NCI-H2227 treated with DMSO at 0.1 percent for 48 hours (cell line): ENCODE measurements at regions not wholly inside any gene's neighbourhood (a gene's known extent, or its start where the extent isn't known, plus 50 kb on each side); places are given as distances from the start of the nearest gene placed in this dataset.
A peak's percentile ranks its signal among the peaks of the same experiment; 100 is the strongest.

Experiments
- DNase-seq: peaks from one replicate; lab custom pipeline; 2025; lab: John Stamatoyannopoulos, UW

DNA sequence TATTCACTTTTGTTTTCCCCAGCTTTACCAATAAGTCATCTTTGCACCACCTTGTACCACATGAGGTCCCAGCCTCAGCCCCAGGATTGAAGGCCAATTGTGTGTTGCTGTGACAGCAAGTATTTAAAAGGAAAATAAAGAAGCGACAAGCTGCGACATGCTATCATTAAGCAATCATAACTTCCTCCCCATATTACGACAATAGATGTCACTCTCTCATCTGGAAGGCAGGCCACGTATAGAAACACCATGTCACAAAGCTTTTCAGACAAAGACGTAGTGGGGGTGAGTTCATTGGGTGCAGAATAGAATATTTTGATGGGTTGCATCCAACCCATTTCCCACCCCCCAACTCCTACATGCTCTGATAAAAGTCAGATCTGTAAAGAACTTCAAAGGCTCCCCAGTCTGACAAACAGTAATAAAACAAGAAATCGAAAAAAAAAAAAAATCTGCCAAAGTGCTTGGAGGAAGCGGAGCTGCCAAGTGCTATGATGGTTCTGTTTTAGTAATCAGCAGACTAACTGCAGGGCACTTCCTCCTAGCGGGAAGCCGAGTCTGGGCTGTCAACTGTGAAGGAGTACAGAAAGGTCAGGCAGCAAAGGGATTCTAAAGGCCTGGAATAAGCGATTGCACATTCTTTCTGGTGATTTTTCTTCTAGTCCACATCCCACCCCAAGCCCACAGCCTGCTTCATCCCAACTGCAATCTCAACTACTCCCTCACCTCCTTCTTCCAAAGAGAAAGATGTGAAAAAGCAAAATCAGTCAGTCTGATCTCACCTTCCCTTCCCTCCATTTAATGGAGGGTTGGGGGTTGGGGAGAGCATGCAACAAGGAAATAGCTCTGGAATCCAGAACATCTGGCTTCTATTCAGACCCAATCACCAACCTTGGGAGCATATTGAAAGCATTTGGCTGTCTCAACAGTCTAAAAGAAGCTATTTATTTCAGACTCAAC lies 131.4 kb upstream of the UBASH3B start:
- DNase-seq: peak; percentile 40

DNA sequence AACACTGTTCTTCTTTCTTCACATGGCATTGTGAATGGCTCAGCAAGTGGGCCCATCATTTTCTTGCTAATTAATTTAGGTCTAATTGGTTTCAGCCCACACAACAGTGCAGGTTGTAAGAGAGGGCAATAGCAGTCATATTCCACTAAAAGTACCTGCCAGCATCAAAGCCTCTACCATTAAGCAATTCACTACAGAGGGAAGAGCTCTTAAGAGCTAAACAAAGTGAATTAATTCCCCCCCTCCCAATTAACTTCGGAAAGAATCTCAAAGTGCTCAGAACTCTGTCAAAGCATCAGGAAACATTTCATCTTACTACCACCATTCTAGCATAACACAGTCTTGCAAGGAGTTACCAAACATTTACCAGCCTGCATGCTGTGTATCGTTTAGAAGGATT lies 133.9 kb upstream of the UBASH3B start:
- DNase-seq: no peak

DNA sequence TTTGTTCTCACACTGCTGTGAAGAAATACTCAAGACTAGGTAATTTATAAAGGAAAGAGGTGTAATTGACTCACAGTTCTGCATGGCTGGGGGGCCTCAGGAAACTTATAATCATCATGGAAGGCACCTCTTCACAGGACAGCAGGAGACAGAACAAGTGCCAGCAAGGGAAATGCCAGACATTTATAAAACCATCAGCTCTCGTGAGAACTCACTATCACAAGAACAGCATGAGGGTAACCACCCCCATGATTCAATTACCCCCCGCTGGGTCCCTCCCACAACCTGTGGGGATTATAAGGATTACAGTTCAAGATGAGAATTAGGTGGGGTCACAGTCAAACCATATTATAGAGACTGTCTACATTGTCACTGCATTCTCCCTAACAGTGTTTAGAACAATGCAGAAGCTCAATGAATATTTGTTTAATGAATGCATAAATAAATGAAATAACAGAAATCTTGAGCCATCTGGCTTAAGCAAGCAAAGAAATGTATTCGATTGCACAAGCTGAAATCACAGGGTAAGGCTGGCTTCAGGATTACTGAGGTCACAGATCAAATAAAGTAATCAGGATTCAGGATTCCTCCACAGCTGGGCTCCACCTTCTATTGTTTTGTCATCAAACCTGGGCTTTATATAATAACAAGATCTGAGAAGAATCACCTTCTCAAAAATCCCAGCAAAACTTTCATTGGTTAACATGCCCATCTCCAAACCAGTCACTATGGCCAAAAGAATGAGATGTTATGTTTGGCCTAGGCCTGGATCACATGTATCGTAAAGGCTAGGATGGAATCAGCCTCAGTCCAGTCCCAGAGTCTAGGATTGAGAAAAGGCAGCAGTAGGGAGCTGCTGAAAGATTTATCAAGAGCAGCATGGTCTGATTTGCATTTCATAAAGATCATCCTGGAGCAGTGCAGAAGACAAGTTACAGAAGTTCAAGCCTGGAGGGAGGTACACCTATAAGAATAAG lies 137.8 kb upstream of the UBASH3B start:
- peak; percentile 15 for DNase-seq

DNA sequence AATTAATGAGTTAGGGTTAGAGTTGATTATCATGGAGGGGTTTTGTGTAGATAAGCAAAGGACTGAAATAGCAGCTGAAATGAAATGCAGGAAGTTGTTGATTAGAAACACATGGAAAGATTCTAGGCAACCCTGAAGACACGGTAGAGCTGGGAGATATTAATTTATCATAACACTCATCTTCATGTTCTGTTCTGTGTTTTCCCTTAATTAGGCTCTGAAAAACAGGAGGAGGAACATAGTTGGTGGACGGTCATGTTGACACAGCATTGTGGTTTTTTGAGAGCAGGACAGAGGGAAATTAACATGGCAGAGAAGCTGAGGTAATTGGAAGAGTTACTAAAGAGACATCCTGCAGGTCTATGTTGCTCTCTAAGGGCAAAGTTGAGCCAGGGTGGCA lies 138.8 kb upstream of the UBASH3B start:
- DNase-seq: no peak

DNA sequence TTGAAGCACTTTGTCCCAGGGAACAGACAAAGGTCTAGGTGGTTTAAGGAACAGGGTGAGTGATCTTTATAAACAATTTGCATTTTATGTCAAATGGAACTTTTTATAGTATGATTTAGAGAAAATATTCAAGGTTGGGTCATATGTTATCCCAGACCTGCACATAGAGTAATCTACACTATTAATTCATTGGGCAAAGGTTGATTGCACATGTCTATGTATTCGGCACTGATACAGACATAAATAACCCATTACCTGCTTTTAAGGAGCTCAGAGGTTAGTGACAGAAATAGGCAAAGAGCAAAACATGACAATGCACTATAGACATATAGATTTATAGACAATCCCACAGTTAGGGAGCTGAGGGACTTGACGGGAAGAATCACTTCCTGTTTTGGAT lies 141.5 kb upstream of the UBASH3B start:
- no peak for DNase-seq

DNA sequence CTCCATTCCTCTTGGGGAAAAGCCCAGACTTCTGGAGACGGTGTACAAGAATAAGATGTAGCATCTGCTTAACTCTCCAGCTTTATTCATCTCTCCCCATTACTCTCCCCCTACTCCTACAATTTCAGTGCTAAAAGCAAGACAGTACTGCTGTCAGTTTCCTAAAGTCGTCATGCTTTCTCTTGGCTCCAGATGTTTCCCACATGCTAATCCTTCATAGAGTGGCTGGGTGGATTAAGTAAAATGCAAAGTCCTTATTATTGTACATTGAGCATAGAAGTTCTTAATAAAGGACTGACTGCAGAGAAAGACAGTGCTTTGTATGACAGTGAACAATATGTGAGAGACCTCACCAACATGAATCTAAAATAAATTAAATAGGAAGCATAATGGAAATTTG lies 142.2 kb upstream of the UBASH3B start:
- DNase-seq: no peak

DNA sequence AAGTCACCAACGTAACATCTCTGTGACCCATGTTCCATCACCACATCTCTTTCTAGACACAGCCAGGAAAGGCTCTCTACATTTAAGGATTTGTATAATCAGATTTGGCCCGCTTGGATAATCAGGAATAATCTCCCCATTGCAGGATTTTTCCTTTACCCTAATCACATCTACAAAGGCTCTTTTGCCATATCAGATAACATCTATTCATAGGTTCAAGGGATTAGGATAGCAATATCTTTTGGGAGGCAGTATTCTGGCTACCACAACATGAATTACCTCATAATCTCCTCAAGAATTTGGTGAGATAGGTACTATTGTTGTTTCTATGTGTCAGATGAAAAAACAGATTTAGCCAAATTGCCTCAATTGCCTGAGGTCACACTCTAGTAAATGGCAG lies 142.8 kb upstream of the UBASH3B start:
- DNase-seq: no peak

DNA sequence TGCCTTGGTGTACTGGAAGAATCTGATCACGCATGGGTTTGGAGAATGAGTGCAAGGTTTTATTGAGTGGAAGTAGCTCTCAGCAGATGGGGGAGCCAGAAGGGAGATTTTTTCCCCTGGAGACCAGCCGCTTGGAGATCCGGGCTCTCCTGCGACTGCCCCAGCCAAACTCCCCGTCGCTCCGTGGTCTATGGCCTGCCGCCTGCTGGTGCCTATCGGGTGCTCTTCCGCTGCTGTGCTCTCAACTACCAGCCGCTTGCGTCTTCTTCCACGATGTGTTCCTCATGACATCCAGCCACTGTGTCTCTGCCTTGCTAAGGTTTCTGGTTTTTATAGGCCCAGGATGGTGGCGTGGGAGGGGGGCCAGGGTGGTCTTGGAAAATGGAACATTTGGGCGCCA lies 145.6 kb upstream of the UBASH3B start:
- no peak for DNase-seq

DNA sequence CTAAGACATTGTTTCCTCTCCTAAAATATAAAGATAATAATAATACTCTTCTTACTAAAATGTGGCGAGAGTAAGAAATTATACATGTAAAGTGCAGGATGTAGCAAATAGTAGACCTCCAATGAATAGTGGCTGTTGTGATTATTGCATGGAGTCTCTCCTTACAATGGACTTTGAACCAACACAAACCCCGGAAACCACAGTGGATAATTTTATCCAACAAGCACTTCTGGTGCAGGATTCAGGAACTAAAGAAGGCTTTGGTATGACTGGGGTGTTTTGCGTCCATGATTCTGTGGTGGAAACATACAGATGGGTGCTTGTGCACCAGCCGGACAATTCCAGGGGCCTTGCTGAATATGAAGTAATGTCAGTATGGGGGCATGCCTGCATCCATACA lies 146.4 kb upstream of the UBASH3B start:
- no peak for DNase-seq

DNA sequence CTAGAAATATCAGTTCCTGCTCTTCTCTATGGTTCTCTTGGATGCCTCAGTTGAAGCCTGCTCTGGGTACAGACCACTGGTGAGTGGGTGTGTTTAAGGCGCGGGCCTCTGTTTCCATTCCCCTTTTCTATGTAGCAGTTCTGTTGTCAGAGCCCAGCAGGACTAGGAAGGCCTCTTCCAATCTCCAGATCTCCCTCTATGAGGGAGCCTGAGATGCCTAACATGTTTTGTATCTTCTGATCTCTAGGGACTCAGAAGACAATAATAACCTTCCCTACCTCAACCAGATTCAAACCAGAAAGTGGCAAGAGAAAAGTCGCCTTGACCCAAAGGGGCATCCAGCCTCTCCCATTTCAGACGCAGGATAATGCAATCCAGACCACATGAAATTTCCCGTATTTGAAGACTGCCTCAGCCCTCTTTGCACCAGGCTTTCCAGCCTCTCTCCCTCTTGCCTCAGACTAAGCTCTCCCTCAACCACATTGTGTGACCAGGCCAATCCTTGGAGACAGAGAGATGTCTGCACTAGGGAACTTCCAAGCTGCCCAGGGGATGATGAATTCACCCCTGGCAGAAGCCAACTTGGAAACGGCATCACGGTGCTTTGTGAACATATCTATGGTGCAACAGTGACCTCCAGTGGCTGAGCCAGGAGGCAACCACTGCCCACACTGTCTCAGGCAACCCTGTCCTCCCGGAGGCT lies 150.1 kb upstream of the UBASH3B start:
- peak; percentile 81 for DNase-seq

DNA sequence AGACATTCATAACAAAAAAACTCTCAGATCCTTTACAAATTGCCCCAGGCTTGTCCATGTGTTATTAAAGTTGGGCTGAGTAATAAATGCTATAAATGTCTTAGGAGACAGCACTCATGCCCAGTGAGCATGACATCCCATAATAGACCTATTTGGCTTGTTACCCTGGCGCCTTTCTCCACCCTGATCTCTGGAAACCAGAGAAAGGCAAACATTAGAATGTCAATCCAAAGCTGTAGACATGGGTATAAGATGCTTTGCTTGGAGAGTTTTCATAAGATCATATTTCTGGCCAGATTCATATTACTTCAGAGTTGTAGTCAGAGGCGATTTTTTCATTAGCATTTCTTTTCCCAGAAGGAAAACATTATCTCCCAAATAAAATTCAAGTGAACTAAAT lies 161.3 kb upstream of the UBASH3B start:
- DNase-seq: no peak

DNA sequence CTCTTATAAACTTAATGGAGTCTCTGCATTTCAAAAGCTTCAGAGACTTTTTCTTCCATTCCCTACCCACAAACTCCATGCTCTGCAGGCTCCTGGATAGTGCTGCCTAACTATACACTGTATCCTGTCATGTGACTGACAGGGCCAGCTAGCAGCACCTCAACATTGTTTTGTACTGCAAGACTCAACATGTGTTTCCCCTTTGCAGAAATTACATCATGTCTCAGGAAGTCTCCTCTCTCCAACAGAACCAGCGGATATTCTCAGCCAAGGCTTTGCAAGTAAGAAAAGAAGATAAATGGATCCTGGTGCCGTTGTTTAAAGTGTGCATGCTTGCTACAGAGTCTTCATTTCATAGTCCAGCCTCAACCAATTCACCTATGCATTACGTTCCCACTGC lies 164.0 kb upstream of the UBASH3B start:
- DNase-seq: no peak

DNA sequence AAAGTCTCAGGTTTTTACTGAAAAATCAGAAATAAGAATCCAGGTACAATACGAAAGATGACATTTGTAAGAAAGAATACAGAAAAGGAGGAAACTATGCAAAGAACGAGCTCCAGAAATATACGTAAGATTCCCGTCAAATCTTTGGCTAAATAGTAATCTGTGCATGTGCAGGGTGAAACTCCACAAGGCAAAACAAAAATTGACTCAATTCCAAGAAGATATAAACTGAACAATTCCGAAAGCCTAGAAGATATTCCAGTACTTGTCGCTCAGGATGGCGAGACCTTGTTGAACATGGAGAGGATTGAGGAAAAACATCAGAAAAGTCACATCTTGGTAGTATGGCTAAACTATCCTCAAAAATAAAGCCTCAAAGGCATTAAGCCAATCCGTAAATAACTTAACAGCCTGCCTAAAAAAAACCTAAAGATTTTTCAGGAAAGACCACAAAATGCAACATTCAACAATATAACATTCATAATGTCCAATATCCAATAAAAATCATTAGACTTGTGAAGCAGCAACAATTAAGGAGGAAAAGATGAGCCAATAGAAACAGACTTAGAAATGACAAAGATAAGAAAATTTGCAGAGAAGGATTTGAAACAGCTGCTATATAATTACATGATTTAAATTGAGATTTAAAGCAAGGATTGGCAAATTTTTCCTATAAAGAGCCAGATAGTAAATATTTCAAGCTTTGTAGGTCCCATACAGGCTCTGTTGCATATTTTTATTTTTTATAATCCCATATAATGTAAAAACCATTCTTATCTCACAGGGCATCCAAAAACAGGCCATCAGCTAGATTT lies 166.4 kb upstream of the UBASH3B start:
- no peak for DNase-seq

DNA sequence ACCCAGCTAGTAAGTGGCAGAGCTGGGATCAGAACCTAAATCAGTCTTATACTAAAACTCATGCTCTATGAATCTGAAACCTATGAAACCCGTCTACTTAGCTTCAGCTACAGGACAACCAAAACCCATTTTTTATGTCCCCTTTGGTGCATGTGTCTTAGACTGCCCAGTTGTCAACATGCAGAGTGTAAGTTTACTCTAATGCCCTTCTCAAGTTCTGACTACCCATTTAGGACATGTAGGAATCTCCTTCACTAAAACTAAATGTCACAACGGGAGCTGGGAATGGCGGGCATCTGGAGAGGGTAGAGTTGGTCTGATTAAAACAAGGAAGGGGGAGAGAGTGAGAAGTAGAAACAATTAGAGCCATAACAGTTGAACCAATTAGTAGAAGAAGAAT lies 167.9 kb upstream of the UBASH3B start:
- no peak for DNase-seq

DNA sequence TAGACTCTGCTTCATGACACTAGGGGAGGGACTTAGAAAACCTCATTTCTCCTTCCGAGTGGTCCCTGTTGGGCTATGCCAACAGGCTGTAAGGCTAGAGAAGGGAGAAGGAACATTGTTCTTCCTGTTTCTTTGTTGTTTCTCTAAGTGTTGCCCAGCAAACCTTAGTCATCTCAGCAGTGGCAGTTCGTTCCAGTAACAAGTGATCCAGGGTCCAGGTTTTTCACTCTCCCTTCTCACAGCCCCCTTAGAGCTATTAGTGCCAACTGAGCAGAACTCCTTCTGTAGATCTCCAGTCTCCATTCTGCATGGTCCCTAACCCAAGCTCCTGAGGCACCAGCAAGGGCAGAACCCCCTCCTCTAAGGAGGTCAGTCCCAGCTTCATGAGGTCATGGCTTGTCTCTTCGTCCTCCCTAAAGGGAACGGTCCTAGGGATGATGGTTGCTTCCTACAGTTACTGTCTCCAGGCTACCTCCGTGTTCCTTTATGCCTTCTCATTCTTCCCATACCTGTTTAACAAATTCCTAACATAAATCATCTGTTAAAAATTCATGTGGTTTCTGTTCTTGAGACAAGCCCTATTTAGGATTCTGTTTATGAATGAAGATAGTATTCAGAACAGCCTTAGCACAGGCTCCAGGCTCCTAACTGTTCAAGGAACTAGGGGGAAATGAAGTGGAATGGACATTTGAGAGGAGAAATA lies 168.6 kb upstream of the UBASH3B start:
- no peak for DNase-seq

DNA sequence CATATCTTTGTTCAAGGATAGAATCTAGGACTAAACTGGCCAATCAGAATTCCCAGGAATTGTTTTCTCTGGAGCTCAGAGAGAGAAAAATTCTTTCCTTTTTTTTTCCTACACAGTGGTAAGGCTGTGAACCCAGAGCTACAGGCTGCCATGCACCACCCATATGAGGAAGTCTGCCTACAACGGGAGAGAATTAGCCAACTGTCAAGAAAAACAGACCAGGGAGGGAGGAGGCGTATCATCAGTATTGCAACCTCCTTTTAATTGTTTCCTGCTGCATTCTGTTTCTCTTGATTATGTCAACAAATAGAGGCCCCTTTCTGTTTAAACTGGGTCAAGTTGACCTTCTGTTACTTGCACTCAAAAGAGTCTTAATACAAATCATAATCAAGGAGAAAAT lies 176.5 kb upstream of the UBASH3B start:
- no peak for DNase-seq

DNA sequence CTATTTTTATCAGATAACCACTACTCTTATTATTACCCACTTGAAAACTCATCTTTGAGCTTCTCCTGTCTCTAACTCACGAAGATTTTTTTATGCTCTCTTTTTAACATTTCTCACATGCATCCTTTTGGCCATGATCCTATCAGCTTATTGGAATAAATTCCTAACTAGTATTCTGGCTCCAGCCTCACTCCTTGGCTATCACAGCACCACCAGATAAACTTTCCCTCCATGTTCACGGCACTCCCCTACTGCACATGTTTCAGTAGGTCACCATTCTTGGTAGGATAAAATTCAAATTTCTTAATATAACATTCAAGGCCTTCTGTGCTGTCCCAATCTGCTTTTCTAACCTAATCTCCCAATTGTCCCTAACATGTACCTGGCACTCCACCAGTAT lies 186.6 kb upstream of the UBASH3B start:
- DNase-seq: no peak

DNA sequence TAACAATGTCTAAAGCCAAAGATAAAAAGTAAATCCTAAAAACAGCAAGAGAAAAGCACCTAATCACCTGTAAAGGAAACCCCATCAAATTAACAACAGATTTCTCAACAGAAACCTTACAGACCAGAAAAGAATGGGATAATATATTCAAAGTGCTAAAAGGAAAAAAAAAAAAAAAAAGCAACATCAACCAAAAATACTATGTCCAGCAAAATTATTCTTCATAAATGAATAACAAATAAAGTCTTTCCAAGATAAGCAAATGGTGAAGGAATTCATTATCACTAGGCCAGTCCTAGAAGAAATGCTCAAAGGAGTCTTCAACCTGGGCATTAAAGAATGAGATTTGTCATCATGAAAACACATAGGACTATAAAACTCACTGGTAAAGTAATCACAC lies 192.0 kb upstream of the UBASH3B start:
- no peak for DNase-seq

DNA sequence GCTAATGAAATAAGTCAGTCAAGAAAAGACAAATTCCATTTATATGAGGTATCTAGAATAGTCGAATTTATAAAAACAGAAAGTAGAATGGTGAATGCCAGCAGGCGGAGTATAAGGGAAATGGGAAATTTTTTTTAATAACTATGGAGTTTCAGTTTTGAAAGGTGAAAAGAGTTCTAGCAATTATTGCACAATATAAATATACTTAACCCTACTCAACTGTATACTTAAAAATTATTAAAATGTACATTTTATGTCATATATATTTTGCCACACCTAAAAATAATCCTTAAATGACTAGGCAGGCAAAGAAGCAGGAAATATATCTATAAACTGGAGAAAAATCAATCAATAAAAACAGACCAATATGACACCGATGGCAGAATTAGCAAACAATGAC lies 196.5 kb upstream of the UBASH3B start:
- no peak for DNase-seq

DNA sequence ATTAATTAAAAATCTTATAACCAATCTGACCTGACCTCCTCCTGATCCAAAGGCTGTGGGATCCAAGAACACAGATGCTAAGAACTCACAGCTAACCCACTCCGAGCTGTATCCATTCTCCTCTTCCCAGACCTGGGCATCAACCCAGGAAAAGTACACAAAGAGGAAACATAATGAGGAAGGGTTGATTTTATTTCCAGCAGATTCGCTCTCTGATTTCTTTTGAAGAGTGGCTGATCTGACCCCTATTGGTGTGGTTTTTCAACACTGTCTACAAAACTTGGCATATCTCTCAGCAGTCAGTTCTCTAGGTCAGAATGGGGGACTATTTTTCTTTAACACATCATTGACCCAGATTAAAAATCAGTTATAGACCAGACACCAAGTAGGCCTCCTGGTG lies 201.9 kb upstream of the UBASH3B start:
- no peak for DNase-seq

DNA sequence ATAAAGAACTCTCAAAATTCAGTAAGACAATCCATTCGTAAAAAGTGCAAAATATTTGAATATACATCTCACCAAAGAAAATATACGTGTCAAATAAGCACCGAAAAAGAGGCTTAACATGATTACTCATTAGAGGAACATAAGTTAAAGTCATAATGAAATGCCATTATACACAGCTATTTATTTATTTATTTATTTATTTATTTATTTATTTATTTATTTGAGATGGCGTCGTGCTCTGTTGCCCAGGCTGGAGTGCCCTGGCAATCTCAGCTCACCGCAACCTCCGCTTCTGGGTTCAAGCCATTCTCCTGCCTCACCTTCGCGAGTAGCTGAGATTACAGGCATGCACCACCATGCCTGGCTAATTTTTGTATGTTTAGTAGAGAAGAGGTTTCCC lies 203.6 kb upstream of the UBASH3B start:
- no peak for DNase-seq
